HTR-8/SVneo (cell line): ENCODE measurements at regions not wholly inside any gene's neighbourhood (a gene's known extent, or its start where the extent isn't known, plus 50 kb on each side); places are given as distances from the start of the nearest gene placed in this dataset.

Source experiments
- DNase-seq: peaks from one replicate; pipeline ENCODE4 v3.0.0; 2011; ENCODE audit warnings: low spot score, mixed read lengths; ENCODE audit not compliant: insufficient read length
- FAIRE-seq: peaks from 2 replicates; lab custom pipeline; 2011; peaks lifted over from hg19 to GRCh38; lab: Jason Lieb, UNC

GRCh38 chr9:13351778-13352386 lies 72.4 kb upstream of the MPDZ start:
- FAIRE-seq (no peak), DNase-seq (peak; percentile 21)

- no peak for FAIRE-seq
- DNase-seq = no peak
Observed at GRCh38 chr9:13332571-13332970, 53.1 kb upstream of the MPDZ start.

GRCh38 chr9:13331320-13331719 lies 51.8 kb upstream of the MPDZ start:
- no peak for FAIRE-seq
- no peak for DNase-seq

- FAIRE-seq = no peak
- DNase-seq = no peak
Observed at GRCh38 chr9:13330396-13331004, 51.0 kb upstream of the MPDZ start.
